Activated naive CD4-positive, alpha-beta T cell treated with anti-CD3 and anti-CD28 coated beads, Interleukin-2, amount 50 U/mL, for 16 hours (primary cell): ENCODE measurements at regions not wholly inside any gene's neighbourhood (a gene's known extent, or its start where the extent isn't known, plus 50 kb on each side); places are given as distances from the start of the nearest gene placed in this dataset.

Experiments used
- DNase-seq: peaks from one replicate; pipeline ENCODE4 v3.0.0-alpha.2; 2020

- no peak for DNase-seq
These were observed 216.0 kb downstream of the HAPSTR1 start for GRCh38 chr16:9307446-9307845.

- no peak for DNase-seq
These were observed 216.9 kb downstream of the HAPSTR1 start for GRCh38 chr16:9308356-9308801.

- no peak for DNase-seq
These were observed 217.4 kb downstream of the HAPSTR1 start for GRCh38 chr16:9308850-9309249.

DNA sequence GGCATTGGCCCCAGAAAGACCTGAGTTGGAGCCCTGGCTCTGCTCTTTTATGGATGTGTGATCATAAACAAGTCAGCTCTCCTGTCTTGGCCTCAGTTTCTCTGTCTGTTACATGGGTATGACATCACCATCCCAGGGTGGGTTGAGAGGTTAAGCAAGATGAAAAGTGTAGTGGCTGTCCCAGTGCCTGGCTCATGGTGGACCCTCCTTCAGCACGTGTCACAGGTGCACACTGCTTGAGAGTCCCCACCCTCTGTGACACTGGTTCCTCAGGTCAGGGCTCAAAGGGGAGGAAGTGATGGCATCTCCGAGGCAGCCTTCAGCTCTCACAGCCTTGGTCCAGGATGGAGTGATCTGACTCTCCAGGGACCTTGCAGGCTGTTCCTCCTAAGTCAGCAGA is 218.4 kb downstream of the HAPSTR1 start:
- DNase-seq = no peak

DNA sequence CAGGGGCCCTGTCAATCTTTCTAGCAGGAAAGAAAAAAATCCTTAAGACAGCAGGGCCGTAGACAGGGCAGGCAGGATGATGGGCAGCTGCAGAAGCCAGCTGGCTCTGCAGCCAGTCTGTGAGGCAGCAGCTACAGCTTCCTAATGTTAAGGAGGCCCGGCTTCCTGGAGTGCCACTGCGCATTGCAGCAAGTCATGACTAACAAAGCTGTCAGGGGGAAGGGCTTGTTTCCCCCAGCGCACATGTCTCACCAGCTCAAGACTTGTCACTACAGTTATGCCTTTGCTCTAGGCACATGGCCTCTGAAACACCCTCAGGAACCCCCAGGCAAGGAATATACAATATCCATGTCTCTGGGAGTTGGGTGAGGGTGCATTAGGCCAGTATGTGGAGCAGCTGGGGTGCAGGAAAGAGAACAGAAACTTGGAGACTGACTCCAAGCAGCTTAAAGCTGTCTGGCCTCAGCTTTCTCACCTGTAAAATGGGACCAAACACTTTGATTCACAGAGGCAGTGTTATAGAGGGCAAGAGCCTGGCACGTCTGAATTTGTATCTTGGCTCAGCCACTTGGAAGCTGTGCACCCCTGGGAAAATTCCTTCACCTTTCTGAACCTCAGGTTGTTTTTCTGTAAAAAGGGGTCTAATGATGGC is 220.0 kb downstream of the HAPSTR1 start:
- DNase-seq = no peak

DNA sequence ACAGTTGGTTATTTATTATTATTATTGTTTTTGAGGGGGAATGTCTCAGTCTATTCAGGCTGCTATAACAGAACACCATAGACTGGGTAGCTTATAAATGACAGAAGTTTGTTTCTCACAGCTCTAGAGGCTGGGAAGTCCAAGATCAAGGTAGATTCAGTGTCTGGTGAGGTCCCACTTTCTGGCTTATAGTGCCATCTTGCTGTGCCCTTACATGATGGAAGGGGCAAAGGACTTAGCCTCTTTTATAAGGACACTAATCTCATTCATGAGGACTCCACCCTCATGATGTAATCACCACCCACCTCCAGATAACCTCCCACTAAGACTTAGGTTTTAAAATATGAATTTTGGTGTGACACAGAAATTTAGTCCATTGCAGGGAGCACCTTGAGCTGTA is 224.6 kb downstream of the HAPSTR1 start:
- no peak for DNase-seq

DNA sequence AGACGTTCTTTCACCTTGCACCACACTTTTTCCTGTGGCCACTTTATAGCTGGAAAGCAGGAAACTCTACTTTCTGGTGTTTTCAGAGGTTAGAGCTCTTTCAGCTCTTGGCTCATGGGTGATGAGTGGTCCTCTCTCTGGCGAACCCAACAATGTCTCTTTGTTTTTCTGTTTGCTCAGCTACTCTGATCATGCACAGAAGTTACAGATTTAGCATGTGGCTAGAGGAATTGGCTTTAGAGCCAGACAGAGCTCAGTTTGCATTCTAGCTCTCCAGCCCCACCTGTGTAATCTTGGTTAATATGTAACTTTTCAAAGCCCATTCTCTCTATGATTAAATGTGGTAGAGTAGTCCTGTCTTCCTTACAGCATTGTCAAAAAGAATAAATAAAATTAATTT is 225.2 kb downstream of the HAPSTR1 start:
- no peak for DNase-seq

- DNase-seq = no peak
These were observed 227.3 kb downstream of the HAPSTR1 start for GRCh38 chr16:9318764-9319163.

- DNase-seq = no peak
These were observed 231.3 kb downstream of the HAPSTR1 start for GRCh38 chr16:9322769-9323168.

DNA sequence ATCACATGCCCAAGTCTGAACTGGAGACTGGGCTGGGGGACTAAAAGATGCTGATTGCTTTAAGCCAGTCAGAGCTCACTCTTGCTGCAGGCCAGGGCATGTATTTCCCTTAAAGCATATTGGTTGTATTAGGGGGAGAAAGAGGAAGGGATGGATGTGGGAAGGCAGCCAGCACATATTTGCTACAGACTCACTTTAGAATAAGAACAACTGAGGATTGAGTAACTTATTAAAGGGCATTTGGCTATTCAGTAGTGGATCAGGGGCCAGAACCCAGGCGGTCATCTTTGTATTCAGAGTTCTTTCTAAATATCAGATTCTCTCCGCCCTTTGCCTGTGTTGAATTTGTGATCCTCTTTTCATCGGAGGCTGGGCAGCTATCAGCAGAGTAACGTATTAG is 231.7 kb downstream of the HAPSTR1 start:
- DNase-seq = no peak

DNA sequence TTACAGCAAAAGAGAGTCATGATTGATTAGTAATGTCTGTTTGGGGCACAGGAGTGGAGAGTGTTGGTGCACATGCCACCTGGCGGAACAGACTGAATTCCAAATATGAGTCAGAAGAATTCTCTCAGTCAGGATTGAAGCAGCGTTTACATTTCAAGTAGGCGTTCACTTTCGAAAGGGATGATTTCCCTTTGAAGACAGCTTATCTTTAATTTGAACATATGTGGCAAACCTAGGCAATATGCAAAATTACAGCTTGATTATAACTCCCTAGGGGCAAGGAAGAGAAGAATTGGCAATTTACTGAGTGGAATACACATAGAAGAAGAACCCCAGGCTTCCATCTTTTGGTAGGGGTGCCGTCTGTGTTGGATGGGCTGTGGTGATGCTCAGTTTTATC is 235.8 kb downstream of the HAPSTR1 start:
- no peak for DNase-seq

GRCh38 chr16:9328411-9328810 is 237.0 kb downstream of the HAPSTR1 start:
- DNase-seq = no peak

GRCh38 chr16:9330095-9330494 is 238.7 kb downstream of the HAPSTR1 start:
- DNase-seq = no peak

DNA sequence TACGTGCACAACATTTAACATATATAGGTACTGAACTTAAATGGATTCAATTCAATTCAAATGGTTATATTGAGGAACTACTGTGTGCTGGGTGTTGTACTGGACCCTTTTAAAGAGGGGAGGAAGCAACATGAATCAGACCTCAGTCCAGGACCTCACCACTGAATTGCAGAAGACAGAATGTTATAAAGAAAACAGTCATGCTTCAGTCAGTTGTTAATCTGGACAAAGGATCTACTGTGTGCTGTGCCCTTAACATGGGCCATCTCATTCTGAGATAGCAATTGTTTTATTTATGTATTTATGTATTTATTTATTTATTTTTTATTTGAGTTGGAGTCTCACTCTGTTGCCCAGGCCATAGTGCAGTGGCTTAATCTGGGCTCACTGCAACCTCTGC is 240.1 kb downstream of the HAPSTR1 start:
- DNase-seq = no peak

- no peak for DNase-seq
These were observed 241.2 kb downstream of the HAPSTR1 start for GRCh38 chr16:9332574-9333148.

DNA sequence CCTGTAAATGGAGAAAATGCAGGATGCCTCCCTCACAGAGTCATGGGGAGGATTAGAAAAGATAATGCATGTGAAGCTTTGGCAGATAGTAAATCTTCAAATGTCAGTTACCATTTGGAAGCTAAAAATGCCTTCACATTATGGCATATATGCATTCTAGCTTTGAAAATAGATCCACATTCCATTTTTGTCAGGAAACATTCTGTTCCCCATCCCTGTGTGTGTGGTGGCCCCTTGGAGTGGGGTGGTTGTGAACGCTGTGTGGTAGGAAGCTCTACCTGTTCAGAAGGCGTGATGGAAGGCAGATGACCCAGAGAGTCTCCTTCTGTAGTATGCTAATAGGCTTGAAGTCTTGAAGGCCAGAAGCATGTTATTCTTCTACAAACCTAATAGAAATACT is 242.0 kb downstream of the HAPSTR1 start:
- no peak for DNase-seq

- no peak for DNase-seq
These were observed 242.7 kb downstream of the HAPSTR1 start for GRCh38 chr16:9334103-9334502.

GRCh38 chr16:9337308-9338032 is 246.0 kb downstream of the HAPSTR1 start:
- no peak for DNase-seq

DNA sequence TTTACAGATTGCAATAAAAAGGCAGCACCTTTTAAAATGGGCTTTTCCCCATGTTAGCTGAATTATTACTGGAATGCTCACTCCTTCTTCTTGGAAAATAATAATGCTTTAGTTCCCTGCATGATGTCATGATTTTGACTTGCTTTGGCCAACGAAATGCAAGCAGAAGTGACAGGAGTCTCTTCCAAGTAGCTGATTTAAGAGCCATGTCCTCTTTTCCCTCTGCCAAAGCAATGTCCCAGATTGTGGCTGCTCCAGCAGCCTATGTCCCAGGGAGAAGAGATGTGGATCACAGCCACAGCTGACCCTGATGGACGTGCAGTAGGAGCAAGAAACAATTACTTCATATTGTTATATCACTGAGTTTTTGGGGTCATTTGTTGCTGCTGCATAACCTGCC is 246.6 kb downstream of the HAPSTR1 start:
- DNase-seq = no peak

- DNase-seq = no peak
These were observed 247.1 kb downstream of the HAPSTR1 start for GRCh38 chr16:9338510-9338909.

DNA sequence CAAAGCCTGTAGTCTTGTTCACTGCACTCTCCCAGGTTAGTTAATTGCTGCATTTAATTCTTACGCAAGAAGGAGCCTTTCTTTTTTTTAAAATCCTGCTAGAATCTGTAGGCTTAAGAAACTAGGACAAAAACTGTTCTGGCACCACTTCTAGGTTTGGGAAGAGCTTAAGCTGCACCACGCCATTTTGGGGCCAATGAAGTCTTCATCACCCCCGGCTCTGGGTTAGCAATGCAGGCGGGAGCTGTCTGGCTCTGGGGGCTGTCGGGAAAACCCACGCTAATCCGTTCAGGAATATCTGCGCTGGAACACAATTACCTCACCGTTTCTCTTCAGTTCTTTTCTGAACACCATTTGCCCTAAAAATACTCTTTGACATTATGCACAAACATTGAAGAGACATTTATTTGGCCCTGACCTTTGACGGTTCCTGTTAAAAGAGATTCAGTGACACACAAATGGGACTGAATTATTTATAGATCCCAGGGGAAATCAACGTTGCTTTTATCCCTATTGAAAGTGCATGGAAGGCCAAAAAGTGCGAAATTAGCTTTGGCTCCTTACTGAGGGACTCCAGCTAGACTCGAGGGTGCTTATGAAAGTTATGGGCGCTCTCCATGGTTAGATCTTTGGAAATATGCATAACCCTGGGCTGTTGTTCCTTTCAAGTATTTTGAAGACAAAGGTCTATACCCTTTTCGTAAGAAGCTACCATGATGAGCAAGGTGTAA is 249.2 kb downstream of the HAPSTR1 start:
- no peak for DNase-seq

- DNase-seq = no peak
These were observed 251.8 kb downstream of the HAPSTR1 start for GRCh38 chr16:9343276-9343675.

DNA sequence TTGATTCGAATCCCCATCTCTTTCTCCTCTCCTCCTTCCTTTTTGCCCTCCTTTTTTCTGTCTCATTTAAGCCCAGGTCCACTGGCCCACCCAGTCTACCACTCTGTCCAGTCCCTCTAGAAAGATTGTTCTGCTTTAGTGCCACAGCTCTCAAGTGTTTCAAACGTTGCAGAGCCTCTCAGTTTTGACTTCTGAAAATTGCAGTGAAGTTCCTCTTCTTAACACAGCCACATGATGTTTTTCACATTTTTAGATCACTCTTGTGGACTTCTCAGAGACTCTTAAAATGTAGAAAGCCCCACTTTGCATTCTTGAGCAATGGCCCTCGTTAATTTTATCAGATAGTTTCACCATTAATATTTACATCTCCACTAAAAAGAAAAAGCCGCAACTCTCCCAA is 253.1 kb downstream of the HAPSTR1 start:
- DNase-seq = no peak

DNA sequence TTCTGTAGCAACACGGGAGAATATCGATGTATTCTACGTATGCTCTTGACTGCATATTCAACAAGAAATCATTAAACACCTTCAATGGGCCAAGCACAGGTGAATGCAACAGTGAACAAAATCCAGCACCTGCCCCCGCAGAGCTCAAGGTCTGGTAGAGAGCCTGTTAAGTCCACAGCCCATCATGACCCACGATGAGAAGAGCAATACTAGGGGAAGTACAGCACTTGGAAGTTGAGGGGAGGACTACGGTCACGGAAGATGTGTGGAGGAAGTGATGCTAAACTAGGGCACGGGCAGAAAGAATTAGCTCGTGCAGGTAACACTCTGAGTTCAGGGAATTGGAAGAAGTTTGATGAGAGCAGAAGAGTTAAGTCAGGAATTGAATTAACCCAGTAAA is 253.6 kb downstream of the HAPSTR1 start:
- no peak for DNase-seq
